Endothelial cell of umbilical vein (primary cell): ENCODE measurements at regions not wholly inside any gene's neighbourhood (a gene's known extent, or its start where the extent isn't known, plus 50 kb on each side); places are given as distances from the start of the nearest gene placed in this dataset.

ENCODE experiments used
- BruUV-seq: library from RNA; stranded (reverse); fragments of 400-500 nt; replicated peaks from 2 replicates; lab custom pipeline; 2021; lab: Mats Ljungman, UMichigan
- CTCF ChIA-PET: fragments of 300-600, 350-600 bp; sonication (Branson Sonifier 250); formaldehyde crosslinking; loops from one replicate; lab custom pipeline; 2021; ENCODE audit warnings: antibody characterized with exemption, inconsistent platforms; lab: Charles Lee
- POLR2A ChIA-PET: fragments of 300-600, 350-600 bp; sonication (Branson Sonifier 250); formaldehyde crosslinking; loops from one replicate; lab custom pipeline; 2021; ENCODE audit warnings: antibody characterized with exemption, inconsistent platforms; lab: Charles Lee
- DNase-seq: peaks from one replicate; pipeline ENCODE4 v3.0.0-alpha.2; 2011; ENCODE audit warnings: low read depth, low spot score
- FAIRE-seq: peaks from 2 replicates; lab custom pipeline; 2011; peaks lifted over from hg19 to GRCh38; lab: Jason Lieb, UNC
- H2AFZ ChIP-seq: 2 replicates; pipeline ENCODE4 v1.6.0; 2012; ENCODE audit warnings: low read depth, low read length, control low read depth, inconsistent platforms
- H3K27ac ChIP-seq: 2 replicates; pipeline ENCODE4 v1.5.1; 2011; ENCODE audit warnings: low read depth, mild to moderate bottlenecking, control low read depth, low read length, moderate library complexity; ENCODE audit not compliant: insufficient read depth
- H3K27me3 ChIP-seq, 2 experiments: 2 replicates each; pipeline versions ENCODE4 v1.6.0 to v1.6.1; 2011; ENCODE audit warnings: low read length in 2 of 2, mixed read lengths in 1 of 2; ENCODE audit not compliant: control insufficient read depth in 2 of 2, insufficient read depth in 2 of 2
- H3K36me3 ChIP-seq, 2 experiments: 2 replicates in 1 of 2; 3 replicates in 1 of 2; pipeline ENCODE4 v1.5.1; 2011; ENCODE audit warnings: low read length in 2 of 2, mild to moderate bottlenecking in 1 of 2, moderate library complexity in 1 of 2; ENCODE audit not compliant: control insufficient read depth in 2 of 2, insufficient read depth in 2 of 2; ENCODE audit errors: extremely low read depth in 1 of 2
- H3K4me1 ChIP-seq: 3 replicates; pipeline ENCODE4 v1.5.1; 2011; ENCODE audit warnings: mild to moderate bottlenecking, low read length; ENCODE audit not compliant: control insufficient read depth, insufficient read depth; ENCODE audit errors: extremely low read depth
- H3K4me2 ChIP-seq: 2 replicates; pipeline ENCODE4 v1.6.1; 2011; ENCODE audit warnings: low read length, control low read depth, mixed read lengths; ENCODE audit not compliant: insufficient read depth
- H3K4me3 ChIP-seq, 3 experiments: fragments of 200-600 bp in 1 of 3; sonication (generic), shearing (Covaris generic) in 1 of 3; replicated peaks in 1 of 3; 2 replicates each; pipeline ENCODE4 v1.5.1; 2011 to 2016; ENCODE audit warnings: control low read depth in 3 of 3, low read length in 3 of 3, mild to moderate bottlenecking in 2 of 3, inconsistent platforms in 1 of 3, low read depth in 1 of 3, moderate library complexity in 1 of 3; ENCODE audit not compliant: insufficient read depth in 1 of 3
- H3K79me2 ChIP-seq: 2 replicates; pipeline ENCODE4 v1.6.0; 2012; ENCODE audit warnings: low read length, inconsistent platforms; ENCODE audit not compliant: control insufficient read depth, insufficient read depth
- H3K9ac ChIP-seq: replicated peaks from 2 replicates; pipeline ENCODE3; 2011; ENCODE audit warnings: low read length, control low read depth; ENCODE audit not compliant: insufficient read depth; ENCODE audit errors: extremely low read depth
- H3K9me1 ChIP-seq: replicated peaks from 3 replicates; pipeline ENCODE4 v1.6.0; 2011; ENCODE audit warnings: mild to moderate bottlenecking, low read length; ENCODE audit not compliant: control insufficient read depth, insufficient read depth; ENCODE audit errors: extremely low read depth
- H3K9me3 ChIP-seq: replicated peaks from 2 replicates; pipeline ENCODE4 v1.5.1; 2012; ENCODE audit warnings: low read length, inconsistent platforms; ENCODE audit not compliant: control insufficient read depth, insufficient read depth
- H4K20me1 ChIP-seq: replicated peaks from 2 replicates; pipeline ENCODE3; 2011; ENCODE audit warnings: mild to moderate bottlenecking, low read length; ENCODE audit not compliant: control insufficient read depth, insufficient read depth; ENCODE audit errors: extremely low read depth
- CTCF ChIP-seq, 2 donors: IDR thresholded peaks; 1 replicate in 1 of 2; 2 replicates in 1 of 2; pipeline ENCODE4 v1.5.1; 2011; ENCODE audit warnings: low read length in 2 of 2, mild to moderate bottlenecking in 2 of 2, moderate library complexity in 2 of 2, control low read depth in 1 of 2, inconsistent platforms in 1 of 2, low read depth in 1 of 2; ENCODE audit not compliant: insufficient read depth in 1 of 2; ENCODE audit errors: extremely low read depth in 1 of 2
- EZH2 ChIP-seq: IDR thresholded peaks from 2 replicates; pipeline ENCODE4 v1.6.1; 2012; ENCODE audit warnings: borderline replicate concordance, low read depth, mild to moderate bottlenecking, moderate library complexity, low read length, inconsistent platforms; ENCODE audit not compliant: severe bottlenecking
- FOS ChIP-seq: IDR thresholded peaks from 2 replicates; pipeline ENCODE4 v1.6.1; 2011; ENCODE audit warnings: mild to moderate bottlenecking, low read length, moderate library complexity, borderline replicate concordance; ENCODE audit not compliant: insufficient read depth
- GATA2 ChIP-seq: IDR thresholded peaks from 2 replicates; pipeline ENCODE4 v1.7.0; 2011; ENCODE audit warnings: low read depth, mild to moderate bottlenecking, moderate library complexity, mixed read lengths, low read length; ENCODE audit not compliant: insufficient read length, insufficient read depth
- JUN ChIP-seq: IDR thresholded peaks from 2 replicates; pipeline ENCODE4 v1.6.1; 2011; ENCODE audit warnings: borderline replicate concordance, low read depth; ENCODE audit not compliant: insufficient read length, insufficient read depth
- MAX ChIP-seq: IDR thresholded peaks from 2 replicates; pipeline ENCODE4 v1.6.1; 2011; ENCODE audit not compliant: insufficient read depth, insufficient read length
- MYC ChIP-seq: IDR thresholded peaks from one replicate; pipeline ENCODE4 v1.6.1; 2011; ENCODE audit warnings: mild to moderate bottlenecking, low read depth, low read length
- POLR2A ChIP-seq: IDR thresholded peaks from 2 replicates; pipeline ENCODE4 v1.6.1; 2012; ENCODE audit warnings: low read depth, mild to moderate bottlenecking, control low read depth, low read length
- POLR2AphosphoS5 ChIP-seq: IDR thresholded peaks from 2 replicates; pipeline ENCODE4 v1.6.1; 2012; ENCODE audit warnings: low read depth, mild to moderate bottlenecking, control low read depth, low read length, moderate library complexity; ENCODE audit not compliant: insufficient read depth
- dilution Hi-C: fragments of 300-500 bp; cut with MboI; formaldehyde crosslinking; loops from one replicate; pipeline ENCODE4 v1.15.0; 2019; ENCODE audit warnings: low sequenced_read_pairs; ENCODE audit not compliant: extremely low pct_ligation_motif_present
- intact Hi-C: fragments of 100-400 bp; cut with micrococcal nuclease; formaldehyde crosslinking; loops from one replicate; pipeline ENCODE4 v1.10.0; 2022

- H3K4me2 ChIP-seq = no peak overlapping the region
- H3K4me1 ChIP-seq = peaks cover 12% of the 10 kb centered on the region
- no peaks in the 10 kb centered on the region for H3K9me3 ChIP-seq
- no peak overlapping the region for H2AFZ ChIP-seq
- no peaks in the 10 kb centered on the region for H3K36me3 ChIP-seq
- dilution Hi-C loops = no loop called here
- H3K9me1 ChIP-seq = no peaks in the 10 kb centered on the region
- H3K27ac ChIP-seq = no peak overlapping the region
- no peak overlapping the region for H3K9ac ChIP-seq
- POLR2A ChIA-PET = no interaction called here
- CTCF ChIA-PET = interaction anchor here (0.7 kb wide), 1 partner anchor 65 kb away, joined by 3 read pairs; no protein-coding TSS in a partner anchor
- no peak for TF ChIP-seq EZH2
- no peak for TF ChIP-seq MAX
- TF ChIP-seq POLR2AphosphoS5 = no peak
- TF ChIP-seq MYC = no peak
- TF ChIP-seq FOS = no peak
- TF ChIP-seq JUN = no peak
- no peak for TF ChIP-seq POLR2A
- no peak for TF ChIP-seq GATA2
- TF ChIP-seq CTCF (IDR thresholded peaks at IDR 0.05; ENCODE audit: extremely low read depth in 1 of 2, insufficient read depth in 1 of 2, low read depth in 1 of 2, low read length in 2 of 2) = no peak
- intact Hi-C loops = no loop called here
- no peak for FAIRE-seq
- no peak for DNase-seq
- no TSS peak for BruUV-seq
- H3K4me3 ChIP-seq = no peak overlapping the region
- no peaks in the 10 kb centered on the region for H3K79me2 ChIP-seq
- no peaks in the 10 kb centered on the region for H3K27me3 ChIP-seq
- H4K20me1 ChIP-seq = no peaks in the 10 kb centered on the region
Observed at GRCh38 chr9:90046317-90046861, 441.6 kb downstream of the GADD45G start.
